M059J (cell line): ENCODE measurements at regions not wholly inside any gene's neighbourhood (a gene's known extent, or its start where the extent isn't known, plus 50 kb on each side); places are given as distances from the start of the nearest gene placed in this dataset.
A peak's percentile ranks its signal among the peaks of the same experiment; 100 is the strongest.

Experiments
- DNase-seq: peaks from one replicate; pipeline ENCODE4 v3.0.0-alpha.2; 2012; ENCODE audit warnings: low read depth

GRCh38 chr20:63116412-63117106 lies 99.4 kb downstream of the YTHDF1 start:
- DNase-seq = no peak

- DNase-seq = no peak
Observed at GRCh38 chr20:63115651-63116411, 100.1 kb downstream of the YTHDF1 start.

- DNase-seq = peak; percentile 14
Observed at GRCh38 chr20:63114693-63115311, 101.1 kb downstream of the YTHDF1 start.

- DNase-seq = no peak
Observed at GRCh38 chr20:63114006-63114692, 101.8 kb downstream of the YTHDF1 start.

- no peak for DNase-seq
Observed at GRCh38 chr20:63112491-63113219, 103.3 kb downstream of the YTHDF1 start.

- DNase-seq = no peak
Observed at GRCh38 chr20:63108247-63108646, 101.5 kb upstream of the BHLHE23 start.

- no peak for DNase-seq
Observed at GRCh38 chr20:63107449-63108200, 100.9 kb upstream of the BHLHE23 start.

GRCh38 chr20:63106765-63107448 lies 100.1 kb upstream of the BHLHE23 start:
- DNase-seq = no peak

- DNase-seq = peak; percentile 59
Observed at GRCh38 chr20:63106108-63106764, 99.5 kb upstream of the BHLHE23 start.

- DNase-seq = no peak
Observed at GRCh38 chr20:63105211-63106107, 98.7 kb upstream of the BHLHE23 start.

- DNase-seq = no peak
Observed at GRCh38 chr20:63104312-63105181, 97.8 kb upstream of the BHLHE23 start.

- peak; percentile 24 for DNase-seq
Observed at GRCh38 chr20:63103402-63104311, 96.9 kb upstream of the BHLHE23 start.

- no peak for DNase-seq
Observed at GRCh38 chr20:63102721-63103375, 96.1 kb upstream of the BHLHE23 start.

- DNase-seq = peak; percentile 25
Observed at GRCh38 chr20:63101781-63102720, 95.3 kb upstream of the BHLHE23 start.
